Naive B cell (primary cell): ENCODE measurements at regions not wholly inside any gene's neighbourhood (a gene's known extent, or its start where the extent isn't known, plus 50 kb on each side); places are given as distances from the start of the nearest gene placed in this dataset.

Source experiments
- ATAC-seq, 2 donors: fragments of 150-1000 bp; cut with Tn5 transposase; 2 replicates each; pipeline ENCODE4 v1.10.0; 2021; ENCODE audit warnings: low read depth in 2 of 2, mild to moderate bottlenecking in 2 of 2, moderate library complexity in 2 of 2
- DNase-seq: peaks from one replicate; pipeline ENCODE4 v3.0.0; 2022
- H3K27ac Mint-ChIP-seq, 6 donors: one replicate each; pipeline ENCODE4 v1.8.0; 2020 to 2022; ENCODE audit warnings: mild to moderate bottlenecking in 6 of 6, mixed read lengths in 6 of 6, moderate library complexity in 5 of 6, inconsistent platforms in 2 of 6
- H3K27me3 Mint-ChIP-seq, 3 donors: one replicate each; pipeline ENCODE4 v1.8.0; 2021 to 2022; ENCODE audit warnings: mixed read lengths in 3 of 3, mild to moderate bottlenecking in 1 of 3
- H3K36me3 Mint-ChIP-seq, 2 donors: one replicate each; pipeline ENCODE4 v1.8.0; 2020 to 2022; ENCODE audit warnings: mixed read lengths in 2 of 2, inconsistent platforms in 1 of 2, mild to moderate bottlenecking in 1 of 2
- H3K4me1 Mint-ChIP-seq, 3 donors: one replicate each; pipeline ENCODE4 v1.8.0; 2020 to 2022; ENCODE audit warnings: mixed read lengths in 3 of 3, inconsistent platforms in 1 of 3, mild to moderate bottlenecking in 1 of 3, moderate library complexity in 1 of 3
- H3K4me3 Mint-ChIP-seq, 8 donors: one replicate each; pipeline ENCODE4 v1.8.0; 2020 to 2022; ENCODE audit warnings: mild to moderate bottlenecking in 8 of 8, mixed read lengths in 8 of 8, moderate library complexity in 8 of 8, inconsistent platforms in 2 of 8
- H3K9me3 Mint-ChIP-seq, 7 donors: one replicate each; pipeline ENCODE4 v1.8.0; 2020 to 2022; ENCODE audit warnings: mixed read lengths in 7 of 7, mild to moderate bottlenecking in 5 of 7, inconsistent platforms in 2 of 7, moderate library complexity in 1 of 7

DNA sequence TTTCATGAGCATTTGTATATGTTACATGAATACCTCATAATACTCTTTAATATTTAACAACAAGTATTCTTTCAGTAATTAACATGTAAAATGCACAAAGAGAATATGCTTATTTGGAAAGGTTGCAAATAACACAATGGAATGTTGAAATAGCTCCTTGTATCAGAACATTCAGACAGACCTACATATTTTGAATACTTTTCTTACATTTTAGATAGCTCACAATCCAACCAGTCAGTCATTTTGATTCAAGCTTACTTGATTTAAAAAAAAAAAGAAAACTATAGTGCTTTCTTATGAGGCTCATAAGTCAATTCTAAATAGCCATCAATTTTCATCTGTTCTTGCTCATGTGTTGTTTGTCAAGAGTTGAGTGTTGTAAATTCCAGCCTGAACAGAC is 518.8 kb downstream of the ADGRL2 start:
- H3K4me3 Mint-ChIP-seq, result no peak overlapping the region
- H3K27me3 Mint-ChIP-seq, result no peaks in the 10 kb centered on the region
- H3K36me3 Mint-ChIP-seq, result no peaks in the 10 kb centered on the region
- no peaks in the 10 kb centered on the region for H3K4me1 Mint-ChIP-seq
- no peak overlapping the region for H3K27ac Mint-ChIP-seq
- ATAC-seq (no peak), DNase-seq (no peak)
- H3K9me3 Mint-ChIP-seq, result peaks cover 0 to 6% (median 0%) of the 10 kb centered on the region in 7 donors

DNA sequence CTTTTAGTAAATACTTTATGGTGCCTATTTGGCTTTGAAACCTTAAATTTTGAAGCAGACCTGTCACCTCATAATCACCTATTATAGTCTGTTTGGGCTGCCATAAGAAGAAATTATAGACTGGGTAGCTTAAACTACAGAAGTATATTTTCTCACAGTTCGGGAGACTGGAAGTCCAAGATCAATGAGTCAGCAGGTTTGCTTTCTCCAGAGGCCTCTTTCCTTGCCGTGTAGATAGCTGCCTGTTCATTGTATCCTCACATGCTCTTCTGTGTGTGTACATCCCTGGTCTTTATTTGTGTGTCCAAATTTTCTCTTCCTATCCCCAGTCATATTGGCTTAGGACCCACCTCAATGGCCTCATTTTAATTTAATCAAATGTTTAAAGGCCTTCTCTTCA is 518.2 kb downstream of the ADGRL2 start:
- Mint-ChIP-seq H3K4me3 (no peak overlapping the region), H3K27ac (no peak overlapping the region), H3K4me1 (no peaks in the 10 kb centered on the region), H3K36me3 (no peaks in the 10 kb centered on the region), H3K27me3 (no peaks in the 10 kb centered on the region), H3K9me3 (peaks cover 0 to 8% (median 0%) of the 10 kb centered on the region in 7 donors)
- DNase-seq (no peak), ATAC-seq (no peak)

DNA sequence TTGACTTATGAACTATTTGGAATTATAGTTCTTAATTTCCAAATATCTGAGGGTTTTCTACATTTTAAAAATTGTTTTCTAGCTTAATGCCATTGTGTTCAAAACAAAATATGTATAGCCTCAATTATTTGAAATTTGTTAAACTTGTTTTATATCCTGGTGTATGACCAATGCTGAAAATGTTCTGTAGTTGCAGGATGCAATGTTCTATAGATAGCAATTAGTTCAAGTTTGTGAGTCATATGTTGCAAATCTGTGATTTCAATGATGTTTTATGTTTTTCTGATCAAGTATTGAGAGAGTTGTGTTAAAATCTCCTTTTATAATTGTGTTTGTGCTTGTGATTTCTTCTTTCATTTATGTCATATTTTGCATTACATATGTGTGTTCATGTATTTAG is 517.5 kb downstream of the ADGRL2 start:
- no peak for DNase-seq
- H3K27ac Mint-ChIP-seq, result no peak overlapping the region
- H3K4me1 Mint-ChIP-seq, result no peaks in the 10 kb centered on the region

DNA sequence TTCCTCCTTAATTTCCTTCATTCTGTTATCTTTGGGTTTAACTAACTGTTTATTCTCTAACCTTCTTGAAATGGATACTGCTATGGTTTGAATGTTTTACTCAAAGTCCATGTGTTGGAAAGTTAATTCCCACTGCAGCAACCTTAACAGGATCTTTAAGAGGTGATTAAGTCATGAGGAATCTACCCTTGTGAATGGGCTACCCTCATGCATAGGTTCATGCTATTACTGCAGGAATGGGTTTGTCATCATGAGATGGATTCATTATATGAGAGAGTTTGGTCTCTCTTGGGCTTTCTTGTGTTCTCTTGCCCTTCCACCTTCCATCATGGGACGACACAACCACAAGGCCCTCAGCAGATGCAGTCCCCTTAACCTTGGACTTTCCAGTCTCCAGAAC is 516.9 kb downstream of the ADGRL2 start:
- DNase-seq (no peak), ATAC-seq (no peak)
- Mint-ChIP-seq H3K4me3 (no peak overlapping the region), H3K36me3 (no peaks in the 10 kb centered on the region), H3K27me3 (no peaks in the 10 kb centered on the region), H3K4me1 (no peaks in the 10 kb centered on the region), H3K9me3 (peaks cover 0 to 5% (median 0%) of the 10 kb centered on the region in 7 donors), H3K27ac (no peak overlapping the region)

More for the DNA sequence above, 517.5 kb downstream of the ADGRL2 start:
- ATAC-seq, result no peak
- Mint-ChIP-seq H3K9me3 (peaks cover 0 to 5% (median 0%) of the 10 kb centered on the region in 7 donors), H3K27me3 (no peaks in the 10 kb centered on the region), H3K36me3 (no peaks in the 10 kb centered on the region), H3K4me3 (no peak overlapping the region)

DNA sequence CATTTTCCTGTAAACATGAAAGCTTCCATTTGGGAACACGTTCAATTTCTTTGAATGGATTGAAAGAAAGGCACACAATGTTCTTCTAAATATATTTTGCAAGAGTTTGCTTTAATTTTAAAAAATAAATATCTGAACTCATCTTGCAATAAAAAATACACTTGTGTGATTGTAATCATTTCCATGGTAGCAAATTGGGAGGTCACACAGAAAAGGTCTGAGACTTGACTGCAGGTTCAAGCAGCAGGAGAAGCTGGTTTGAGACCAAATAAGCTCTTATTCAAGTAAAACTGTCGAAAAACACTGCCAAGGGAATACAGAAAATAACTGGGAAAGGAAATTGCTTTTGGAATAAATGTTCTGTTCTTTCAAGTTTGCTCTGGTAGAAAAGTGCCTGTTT is 498.9 kb downstream of the ADGRL2 start:
- DNase-seq, result no peak
- Mint-ChIP-seq H3K4me1 (no peaks in the 10 kb centered on the region), H3K4me3 (no peak overlapping the region), H3K36me3 (no peaks in the 10 kb centered on the region), H3K27me3 (no peaks in the 10 kb centered on the region), H3K27ac (no peak overlapping the region), H3K9me3 (peaks cover 0 to 2% (median 0%) of the 10 kb centered on the region in 7 donors)
- no peak for ATAC-seq

DNA sequence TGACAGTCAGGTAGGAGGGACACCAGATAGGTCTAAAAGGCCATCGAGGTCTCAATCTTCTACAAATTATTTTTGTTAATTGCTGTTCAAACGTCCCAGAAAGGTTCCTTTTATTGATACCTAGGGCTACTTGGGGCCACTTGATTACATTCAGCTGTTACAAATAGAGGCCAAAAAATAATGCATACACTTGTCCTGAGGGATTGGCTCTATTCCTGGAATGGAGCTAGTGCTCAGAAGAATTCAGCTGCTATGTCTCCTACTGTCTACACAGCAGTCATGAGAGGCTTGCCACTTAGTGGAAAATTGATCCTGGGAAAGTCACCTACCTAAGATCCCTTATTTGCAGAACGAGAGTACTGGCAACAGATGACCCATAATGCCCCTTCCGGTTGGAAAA is 498.3 kb downstream of the ADGRL2 start:
- no peak for DNase-seq
- Mint-ChIP-seq H3K9me3 (peaks cover 0 to 5% (median 0%) of the 10 kb centered on the region in 7 donors), H3K36me3 (no peaks in the 10 kb centered on the region), H3K27ac (no peak overlapping the region), H3K27me3 (no peaks in the 10 kb centered on the region), H3K4me3 (no peak overlapping the region), H3K4me1 (no peaks in the 10 kb centered on the region)
- ATAC-seq, result no peak

GRCh38 chr1:82297139-82297896 is 496.6 kb downstream of the ADGRL2 start:
- no peaks in the 10 kb centered on the region for H3K4me1 Mint-ChIP-seq
- no peak for DNase-seq
- no peak for ATAC-seq
- peaks cover 0 to 5% (median 0%) of the 10 kb centered on the region in 7 donors for H3K9me3 Mint-ChIP-seq
- no peak overlapping the region for H3K4me3 Mint-ChIP-seq
- no peak overlapping the region for H3K27ac Mint-ChIP-seq
- no peaks in the 10 kb centered on the region for H3K36me3 Mint-ChIP-seq
- no peaks in the 10 kb centered on the region for H3K27me3 Mint-ChIP-seq

DNA sequence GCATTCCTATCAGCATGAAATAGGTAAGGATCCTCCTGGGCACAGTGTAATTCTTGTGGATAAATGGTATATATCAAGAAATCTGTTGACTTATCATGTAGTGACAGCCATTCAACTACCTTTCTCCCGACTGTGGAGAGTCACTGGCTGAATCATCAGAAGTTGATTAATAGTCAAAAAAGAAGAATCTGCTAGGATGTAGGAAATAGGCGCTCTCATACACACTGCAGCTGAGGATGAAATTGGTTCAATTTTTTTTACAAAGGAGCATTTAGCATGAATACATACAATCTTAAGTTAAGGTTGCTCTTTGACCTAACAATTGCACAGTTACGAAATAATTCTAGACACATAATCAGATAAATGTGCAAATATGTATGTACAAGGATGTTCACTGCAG is 486.8 kb downstream of the ADGRL2 start:
- Mint-ChIP-seq H3K9me3 (no peaks in the 10 kb centered on the region), H3K27me3 (no peaks in the 10 kb centered on the region), H3K4me1 (no peaks in the 10 kb centered on the region), H3K4me3 (no peak overlapping the region), H3K27ac (no peak overlapping the region), H3K36me3 (no peaks in the 10 kb centered on the region)
- DNase-seq, result no peak
- no peak for ATAC-seq

DNA sequence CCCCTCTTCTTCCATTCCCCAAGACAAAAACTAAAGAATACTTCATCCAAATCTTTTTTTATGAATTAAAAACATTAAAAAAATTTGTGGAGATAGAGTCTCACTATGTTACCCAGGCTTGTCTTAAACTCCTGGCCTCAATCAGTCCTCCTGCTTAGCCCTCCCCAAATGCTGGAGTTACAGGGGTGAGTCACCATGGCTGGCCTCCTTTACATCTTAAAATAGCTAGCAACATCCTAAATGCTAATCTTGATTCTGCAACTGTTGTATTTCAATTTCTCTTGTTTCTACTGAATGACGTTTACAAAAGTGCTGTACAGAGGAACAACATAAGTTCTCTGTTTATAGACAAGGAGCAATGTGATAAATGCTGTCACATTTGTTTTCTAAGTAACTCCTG is 483.5 kb downstream of the ADGRL2 start:
- H3K4me3 Mint-ChIP-seq, result no peak overlapping the region
- ATAC-seq, result no peak
- no peaks in the 10 kb centered on the region for H3K9me3 Mint-ChIP-seq
- DNase-seq, result no peak
- H3K27me3 Mint-ChIP-seq, result no peaks in the 10 kb centered on the region
- H3K4me1 Mint-ChIP-seq, result no peaks in the 10 kb centered on the region
- H3K27ac Mint-ChIP-seq, result no peak overlapping the region
- no peaks in the 10 kb centered on the region for H3K36me3 Mint-ChIP-seq

GRCh38 chr1:82279241-82279640 is 478.5 kb downstream of the ADGRL2 start:
- ATAC-seq, result no peak
- H3K4me3 Mint-ChIP-seq, result no peak overlapping the region
- no peak for DNase-seq
- H3K9me3 Mint-ChIP-seq, result peaks cover 0 to 2% (median 0%) of the 10 kb centered on the region in 7 donors
- H3K27me3 Mint-ChIP-seq, result no peaks in the 10 kb centered on the region
- H3K36me3 Mint-ChIP-seq, result no peaks in the 10 kb centered on the region
- H3K4me1 Mint-ChIP-seq, result no peaks in the 10 kb centered on the region
- no peak overlapping the region for H3K27ac Mint-ChIP-seq

DNA sequence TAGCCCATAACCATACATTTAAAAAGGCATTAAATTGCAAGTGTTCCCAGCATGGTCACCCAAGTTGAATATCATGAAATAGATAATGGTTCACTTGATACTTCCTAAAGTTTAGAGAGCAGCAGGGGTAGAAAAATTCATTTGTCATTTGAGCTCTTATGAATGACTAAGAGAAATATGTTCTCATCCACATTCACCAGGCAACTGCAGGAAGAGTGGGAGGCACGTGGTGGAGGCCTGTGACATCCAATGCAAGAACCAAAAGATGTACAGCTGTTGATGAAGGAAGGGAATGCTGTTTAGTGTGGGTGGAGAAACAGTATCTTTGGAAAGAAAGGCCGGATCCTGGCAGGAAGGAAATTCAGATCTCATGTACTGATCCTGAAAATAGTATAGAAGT is 473.1 kb downstream of the ADGRL2 start:
- Mint-ChIP-seq H3K4me3 (no peak overlapping the region), H3K4me1 (no peaks in the 10 kb centered on the region), H3K27ac (no peak overlapping the region)

GRCh38 chr1:82269431-82269830 is 468.7 kb downstream of the ADGRL2 start:
- DNase-seq (no peak), ATAC-seq (no peak)
- H3K4me1 Mint-ChIP-seq, result no peaks in the 10 kb centered on the region
- peaks cover 0 to 5% (median 2%) of the 10 kb centered on the region in 7 donors for H3K9me3 Mint-ChIP-seq
- H3K27me3 Mint-ChIP-seq, result no peaks in the 10 kb centered on the region
- H3K36me3 Mint-ChIP-seq, result no peaks in the 10 kb centered on the region
- H3K27ac Mint-ChIP-seq, result no peak overlapping the region
- H3K4me3 Mint-ChIP-seq, result no peak overlapping the region

More for the DNA sequence above, 473.1 kb downstream of the ADGRL2 start:
- Mint-ChIP-seq H3K27me3 (no peaks in the 10 kb centered on the region), H3K36me3 (no peaks in the 10 kb centered on the region), H3K9me3 (peaks cover 0 to 2% (median 0%) of the 10 kb centered on the region in 7 donors)
- DNase-seq (no peak), ATAC-seq (no peak)

GRCh38 chr1:82268826-82269225 is 468.1 kb downstream of the ADGRL2 start:
- no peaks in the 10 kb centered on the region for H3K27me3 Mint-ChIP-seq
- ATAC-seq, result no peak
- H3K4me3 Mint-ChIP-seq, result no peak overlapping the region
- no peaks in the 10 kb centered on the region for H3K36me3 Mint-ChIP-seq
- no peaks in the 10 kb centered on the region for H3K4me1 Mint-ChIP-seq
- DNase-seq, result no peak
- peaks cover 0 to 5% (median 2%) of the 10 kb centered on the region in 7 donors for H3K9me3 Mint-ChIP-seq
- no peak overlapping the region for H3K27ac Mint-ChIP-seq

- ATAC-seq, result no peak
- DNase-seq, result no peak
- no peaks in the 10 kb centered on the region for H3K4me1 Mint-ChIP-seq
- H3K4me3 Mint-ChIP-seq, result no peak overlapping the region
- peaks cover 0 to 5% (median 2%) of the 10 kb centered on the region in 7 donors for H3K9me3 Mint-ChIP-seq
- no peak overlapping the region for H3K27ac Mint-ChIP-seq
- no peaks in the 10 kb centered on the region for H3K36me3 Mint-ChIP-seq
- H3K27me3 Mint-ChIP-seq, result no peaks in the 10 kb centered on the region
These were observed 465.6 kb downstream of the ADGRL2 start for GRCh38 chr1:82266351-82266750.

- no peak overlapping the region for H3K27ac Mint-ChIP-seq
- H3K36me3 Mint-ChIP-seq, result no peaks in the 10 kb centered on the region
- no peaks in the 10 kb centered on the region for H3K27me3 Mint-ChIP-seq
- no peaks in the 10 kb centered on the region for H3K4me1 Mint-ChIP-seq
- DNase-seq, result no peak
- peaks cover 0 to 5% (median 0%) of the 10 kb centered on the region in 7 donors for H3K9me3 Mint-ChIP-seq
- no peak for ATAC-seq
- H3K4me3 Mint-ChIP-seq, result no peak overlapping the region
These were observed 464.7 kb downstream of the ADGRL2 start for GRCh38 chr1:82265436-82265835.
